ENCODE measurements at regions not wholly inside any gene's neighbourhood (a gene's known extent, or its start where the extent isn't known, plus 50 kb on each side); places are given as distances from the start of the nearest gene placed in this dataset.

DNA sequence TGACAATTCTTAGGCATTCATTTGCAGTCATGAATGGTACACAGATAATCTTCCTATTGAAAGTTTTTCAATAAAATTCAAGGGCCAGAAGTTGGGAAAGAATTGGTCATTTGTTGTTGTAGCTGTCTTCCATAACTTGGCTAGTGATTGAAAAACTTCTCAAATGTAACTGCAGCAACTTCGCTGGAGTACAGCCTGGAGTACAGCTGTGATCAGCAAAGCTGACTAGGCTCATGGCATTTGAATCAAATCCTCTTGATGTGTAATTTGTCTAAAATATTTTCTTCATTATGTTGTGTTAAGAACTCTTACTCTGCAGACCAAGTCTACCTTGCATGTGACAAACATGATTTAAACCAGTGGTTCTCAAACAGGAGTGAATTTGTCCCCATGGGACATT lies 226.5 kb upstream of the STEAP1 start:
- no peaks in the 10 kb centered on the region for H4K20me1 ChIP-seq (ENCODE audit: insufficient read depth)
- no peaks in the 10 kb centered on the region for H3K27me3 ChIP-seq (ENCODE audit: insufficient read depth, low read depth)
- H3K4me3 ChIP-seq (IDR thresholded peaks at IDR 0.05; ENCODE audit: insufficient read depth, low read depth, low read length), result no peak overlapping the region
- no peaks in the 10 kb centered on the region for H3K79me2 ChIP-seq (ENCODE audit: insufficient read depth, low read depth)
- no peak overlapping the region for H3K9ac ChIP-seq
- no peak overlapping the region for H3K4me2 ChIP-seq
- no peak overlapping the region for H2AFZ ChIP-seq (ENCODE audit: low read depth)
- no peaks in the 10 kb centered on the region for H3K36me3 ChIP-seq (ENCODE audit: insufficient read depth)
- TF ChIP-seq, protein P1, sequence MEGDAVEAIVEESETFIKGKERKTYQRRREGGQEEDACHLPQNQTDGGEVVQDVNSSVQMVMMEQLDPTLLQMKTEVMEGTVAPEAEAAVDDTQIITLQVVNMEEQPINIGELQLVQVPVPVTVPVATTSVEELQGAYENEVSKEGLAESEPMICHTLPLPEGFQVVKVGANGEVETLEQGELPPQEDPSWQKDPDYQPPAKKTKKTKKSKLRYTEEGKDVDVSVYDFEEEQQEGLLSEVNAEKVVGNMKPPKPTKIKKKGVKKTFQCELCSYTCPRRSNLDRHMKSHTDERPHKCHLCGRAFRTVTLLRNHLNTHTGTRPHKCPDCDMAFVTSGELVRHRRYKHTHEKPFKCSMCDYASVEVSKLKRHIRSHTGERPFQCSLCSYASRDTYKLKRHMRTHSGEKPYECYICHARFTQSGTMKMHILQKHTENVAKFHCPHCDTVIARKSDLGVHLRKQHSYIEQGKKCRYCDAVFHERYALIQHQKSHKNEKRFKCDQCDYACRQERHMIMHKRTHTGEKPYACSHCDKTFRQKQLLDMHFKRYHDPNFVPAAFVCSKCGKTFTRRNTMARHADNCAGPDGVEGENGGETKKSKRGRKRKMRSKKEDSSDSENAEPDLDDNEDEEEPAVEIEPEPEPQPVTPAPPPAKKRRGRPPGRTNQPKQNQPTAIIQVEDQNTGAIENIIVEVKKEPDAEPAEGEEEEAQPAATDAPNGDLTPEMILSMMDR (conservative IDR thresholded peaks at IDR 0.05; ENCODE audit: low read depth, low read length), result no peak
- no peaks in the 10 kb centered on the region for H3K4me1 ChIP-seq (ENCODE audit: low read depth, poor library complexity, severe bottlenecking)
- H3K27ac ChIP-seq, result no peak overlapping the region

- H3K4me1 ChIP-seq (ENCODE audit: low read depth, poor library complexity, severe bottlenecking), result no peaks in the 10 kb centered on the region
- no peak overlapping the region for H3K27ac ChIP-seq
- H2AFZ ChIP-seq (ENCODE audit: low read depth), result no peak overlapping the region
- no peaks in the 10 kb centered on the region for H3K36me3 ChIP-seq (ENCODE audit: insufficient read depth)
- no peaks in the 10 kb centered on the region for H3K27me3 ChIP-seq (ENCODE audit: insufficient read depth, low read depth)
- H4K20me1 ChIP-seq (ENCODE audit: insufficient read depth), result no peaks in the 10 kb centered on the region
- H3K4me3 ChIP-seq (IDR thresholded peaks at IDR 0.05; ENCODE audit: insufficient read depth, low read depth, low read length), result no peak overlapping the region
- no peak overlapping the region for H3K4me2 ChIP-seq
- TF ChIP-seq, protein P1 (conservative IDR thresholded peaks at IDR 0.05; ENCODE audit: low read depth, low read length), result no peak
- no peaks in the 10 kb centered on the region for H3K79me2 ChIP-seq (ENCODE audit: insufficient read depth, low read depth)
- H3K9ac ChIP-seq, result no peak overlapping the region
These were observed 225.8 kb upstream of the STEAP1 start for GRCh38 chr7:89928451-89928850.

DNA sequence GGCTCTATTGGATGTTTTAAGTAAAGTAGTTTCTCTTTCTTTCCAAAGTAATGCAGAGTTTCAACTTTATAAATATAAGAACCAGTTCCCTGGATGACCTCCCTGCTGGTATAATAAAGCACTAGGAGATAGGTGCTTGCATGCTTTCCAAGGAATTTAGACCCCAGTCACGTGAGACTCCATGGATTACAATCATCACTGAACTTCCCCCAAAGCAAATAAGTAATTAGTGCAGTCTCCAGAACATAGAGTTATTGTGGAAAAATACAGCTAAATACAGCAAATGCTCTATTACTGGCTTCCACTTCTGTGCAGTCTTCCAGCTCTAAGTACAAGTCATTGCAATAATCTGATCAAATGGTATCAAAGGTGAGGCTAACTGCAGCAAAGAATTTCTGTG lies 220.2 kb upstream of the STEAP1 start:
- H3K4me1 ChIP-seq (ENCODE audit: low read depth, poor library complexity, severe bottlenecking), result no peaks in the 10 kb centered on the region
- TF ChIP-seq, protein P1 (conservative IDR thresholded peaks at IDR 0.05; ENCODE audit: low read depth, low read length), result no peak

GRCh38 chr7:89943525-89944050 lies 210.7 kb upstream of the STEAP1 start:
- Histone ChIP-seq H3K27me3 (ENCODE audit: insufficient read depth, low read depth) (no peaks in the 10 kb centered on the region), H3K4me3 (IDR thresholded peaks at IDR 0.05; ENCODE audit: insufficient read depth, low read depth, low read length) (no peak overlapping the region), H3K4me2 (no peak overlapping the region), H2AFZ (ENCODE audit: low read depth) (no peak overlapping the region), H3K4me1 (ENCODE audit: low read depth, poor library complexity, severe bottlenecking) (no peaks in the 10 kb centered on the region), H3K9ac (no peak overlapping the region), H3K36me3 (ENCODE audit: insufficient read depth) (no peaks in the 10 kb centered on the region), H3K27ac (no peak overlapping the region), H3K79me2 (ENCODE audit: insufficient read depth, low read depth) (no peaks in the 10 kb centered on the region), H4K20me1 (ENCODE audit: insufficient read depth) (no peaks in the 10 kb centered on the region)
- TF ChIP-seq, protein P1 (conservative IDR thresholded peaks at IDR 0.05; ENCODE audit: low read depth, low read length), result no peak

More for the DNA sequence above, 220.2 kb upstream of the STEAP1 start:
- no peaks in the 10 kb centered on the region for H4K20me1 ChIP-seq (ENCODE audit: insufficient read depth)
- no peak overlapping the region for H3K4me2 ChIP-seq
- no peaks in the 10 kb centered on the region for H3K27me3 ChIP-seq (ENCODE audit: insufficient read depth, low read depth)
- H3K4me3 ChIP-seq (IDR thresholded peaks at IDR 0.05; ENCODE audit: insufficient read depth, low read depth, low read length), result no peak overlapping the region
- no peak overlapping the region for H3K9ac ChIP-seq
- no peak overlapping the region for H3K27ac ChIP-seq
- no peaks in the 10 kb centered on the region for H3K36me3 ChIP-seq (ENCODE audit: insufficient read depth)
- H2AFZ ChIP-seq (ENCODE audit: low read depth), result no peak overlapping the region
- H3K79me2 ChIP-seq (ENCODE audit: insufficient read depth, low read depth), result no peaks in the 10 kb centered on the region
